ENCODE measurements at regions not wholly inside any gene's neighbourhood (a gene's known extent, or its start where the extent isn't known, plus 50 kb on each side); places are given as distances from the start of the nearest gene placed in this dataset.

DNA sequence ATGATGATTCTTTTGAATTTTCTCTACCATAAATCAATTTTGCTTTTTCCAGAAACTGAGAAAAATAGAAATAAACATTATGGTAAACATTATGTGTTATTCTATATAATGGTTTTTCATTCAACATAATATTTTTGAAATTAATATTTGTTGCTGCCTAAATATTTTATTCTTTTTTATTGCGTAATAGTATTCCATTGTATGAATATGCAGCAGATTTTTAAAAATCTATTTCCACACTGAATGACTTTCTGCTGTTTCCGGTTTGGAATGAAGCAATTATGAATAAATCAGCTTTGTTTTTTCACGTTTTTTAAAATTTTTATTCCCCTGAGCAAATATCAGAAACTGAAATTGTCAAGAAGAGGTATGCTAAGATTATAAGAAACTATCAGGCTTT, 335.2 kb upstream of the KCND2 start:
- Histone ChIP-seq H3K36me3 (ENCODE audit: insufficient read depth, low read length, poor library complexity, severe bottlenecking) (no peaks in the 10 kb centered on the region), H3K27ac (ENCODE audit: low read depth, low read length, poor library complexity, severe bottlenecking) (no peak overlapping the region), H3K27me3 (replicated peaks; ENCODE audit: insufficient read depth, low read depth, low read length, poor library complexity) (no peaks in the 10 kb centered on the region), H3K9me3 (ENCODE audit: low read depth, low read length, poor library complexity, severe bottlenecking) (no peaks in the 10 kb centered on the region), H3K4me3 (ENCODE audit: low read depth, low read length, poor library complexity, severe bottlenecking) (no peak overlapping the region), H3K4me1 (ENCODE audit: insufficient read depth, low read length, poor library complexity, severe bottlenecking) (no peaks in the 10 kb centered on the region)
- intact Hi-C loops (cut with micrococcal nuclease; ENCODE audit: unreplicated experiment), result loop anchor here (10.0 kb wide), 1 partner anchor 787 kb away; no protein-coding TSS in a partner anchor
- BruUV-seq (replicated peaks), result no TSS peak
- DNase-seq (ENCODE audit: low spot score), result no peak
- CTCF ChIA-PET, result no interaction called here
- TF ChIP-seq, protein P1, sequence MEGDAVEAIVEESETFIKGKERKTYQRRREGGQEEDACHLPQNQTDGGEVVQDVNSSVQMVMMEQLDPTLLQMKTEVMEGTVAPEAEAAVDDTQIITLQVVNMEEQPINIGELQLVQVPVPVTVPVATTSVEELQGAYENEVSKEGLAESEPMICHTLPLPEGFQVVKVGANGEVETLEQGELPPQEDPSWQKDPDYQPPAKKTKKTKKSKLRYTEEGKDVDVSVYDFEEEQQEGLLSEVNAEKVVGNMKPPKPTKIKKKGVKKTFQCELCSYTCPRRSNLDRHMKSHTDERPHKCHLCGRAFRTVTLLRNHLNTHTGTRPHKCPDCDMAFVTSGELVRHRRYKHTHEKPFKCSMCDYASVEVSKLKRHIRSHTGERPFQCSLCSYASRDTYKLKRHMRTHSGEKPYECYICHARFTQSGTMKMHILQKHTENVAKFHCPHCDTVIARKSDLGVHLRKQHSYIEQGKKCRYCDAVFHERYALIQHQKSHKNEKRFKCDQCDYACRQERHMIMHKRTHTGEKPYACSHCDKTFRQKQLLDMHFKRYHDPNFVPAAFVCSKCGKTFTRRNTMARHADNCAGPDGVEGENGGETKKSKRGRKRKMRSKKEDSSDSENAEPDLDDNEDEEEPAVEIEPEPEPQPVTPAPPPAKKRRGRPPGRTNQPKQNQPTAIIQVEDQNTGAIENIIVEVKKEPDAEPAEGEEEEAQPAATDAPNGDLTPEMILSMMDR (conservative IDR thresholded peaks at IDR 0.05; ENCODE audit: low read depth, low read length), result no peak
- TF ChIP-seq EZH2 (IDR thresholded peaks at IDR 0.05; ENCODE audit: borderline replicate concordance, low read depth, low read length, poor library complexity, severe bottlenecking), result no peak
- POLR2A ChIA-PET (ENCODE audit: low non-redundant PET), result no interaction called here

DNA sequence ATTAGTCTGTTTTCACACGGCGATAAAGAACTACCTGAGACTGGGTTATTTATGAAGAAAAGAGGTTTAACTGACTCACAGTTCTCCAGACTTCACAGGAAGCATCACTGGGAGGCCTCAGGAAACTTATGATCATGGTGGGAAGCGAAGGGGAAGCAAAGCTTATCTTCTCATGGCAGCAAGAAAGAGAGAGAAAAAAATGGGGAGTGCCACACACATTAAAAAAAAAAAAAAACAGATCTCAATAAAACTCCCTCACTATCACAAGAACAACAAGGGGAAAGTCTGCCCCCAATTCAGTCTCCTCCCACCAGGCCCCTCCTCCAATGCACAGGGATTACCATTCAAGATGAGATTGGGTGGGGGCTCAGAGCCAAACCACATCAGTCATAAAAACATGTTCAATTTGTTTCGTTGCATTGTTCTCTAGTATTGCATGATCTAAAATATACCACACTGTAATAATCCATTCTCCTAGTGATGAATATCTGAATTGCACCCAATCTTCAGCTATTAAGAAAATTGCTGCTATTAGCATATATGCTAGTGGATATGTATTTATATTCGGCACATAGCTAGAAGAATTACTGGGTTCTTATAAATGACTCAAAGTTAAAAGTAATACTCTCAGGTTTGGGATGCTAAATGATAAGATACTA, 328.9 kb upstream of the KCND2 start:
- BruUV-seq (replicated peaks), result no TSS peak
- ChIA-PET POLR2A (ENCODE audit: low non-redundant PET) (no interaction called here), CTCF (no interaction called here)
- DNase-seq (ENCODE audit: low spot score), result no peak
- Histone ChIP-seq H3K36me3 (ENCODE audit: insufficient read depth, low read length, poor library complexity, severe bottlenecking) (no peaks in the 10 kb centered on the region), H3K27me3 (replicated peaks; ENCODE audit: insufficient read depth, low read depth, low read length, poor library complexity) (no peaks in the 10 kb centered on the region), H3K4me3 (ENCODE audit: low read depth, low read length, poor library complexity, severe bottlenecking) (no peak overlapping the region), H3K27ac (ENCODE audit: low read depth, low read length, poor library complexity, severe bottlenecking) (no peak overlapping the region), H3K4me1 (ENCODE audit: insufficient read depth, low read length, poor library complexity, severe bottlenecking) (no peaks in the 10 kb centered on the region), H3K9me3 (ENCODE audit: low read depth, low read length, poor library complexity, severe bottlenecking) (no peaks in the 10 kb centered on the region)
- TF ChIP-seq, protein P1 (conservative IDR thresholded peaks at IDR 0.05; ENCODE audit: low read depth, low read length), result 0 out of 2 replicates have a peak, but pooled peaks have one; percentile 10
- no peak for TF ChIP-seq EZH2 (IDR thresholded peaks at IDR 0.05; ENCODE audit: borderline replicate concordance, low read depth, low read length, poor library complexity, severe bottlenecking)
- intact Hi-C loops (cut with micrococcal nuclease; ENCODE audit: unreplicated experiment), result no loop called here

- TF ChIP-seq, protein P1 (conservative IDR thresholded peaks at IDR 0.05; ENCODE audit: low read depth, low read length), result no peak
- no peak for TF ChIP-seq EZH2 (IDR thresholded peaks at IDR 0.05; ENCODE audit: borderline replicate concordance, low read depth, low read length, poor library complexity, severe bottlenecking)
- Histone ChIP-seq H3K4me1 (ENCODE audit: insufficient read depth, low read length, poor library complexity, severe bottlenecking) (no peaks in the 10 kb centered on the region), H3K27me3 (replicated peaks; ENCODE audit: insufficient read depth, low read depth, low read length, poor library complexity) (no peaks in the 10 kb centered on the region), H3K36me3 (ENCODE audit: insufficient read depth, low read length, poor library complexity, severe bottlenecking) (no peaks in the 10 kb centered on the region), H3K9me3 (ENCODE audit: low read depth, low read length, poor library complexity, severe bottlenecking) (no peaks in the 10 kb centered on the region), H3K27ac (ENCODE audit: low read depth, low read length, poor library complexity, severe bottlenecking) (no peak overlapping the region), H3K4me3 (ENCODE audit: low read depth, low read length, poor library complexity, severe bottlenecking) (no peak overlapping the region)
- intact Hi-C loops (cut with micrococcal nuclease; ENCODE audit: unreplicated experiment), result no loop called here
- ChIA-PET CTCF (no interaction called here), POLR2A (ENCODE audit: low non-redundant PET) (no interaction called here)
- DNase-seq (ENCODE audit: low spot score), result no peak
- BruUV-seq (replicated peaks), result no TSS peak
These were observed 328.4 kb upstream of the KCND2 start for GRCh38 chr7:119944601-119944972.

Measured in A673 (cell line).